ENCODE measurements at regions not wholly inside any gene's neighbourhood (a gene's known extent, or its start where the extent isn't known, plus 50 kb on each side); places are given as distances from the start of the nearest gene placed in this dataset.

DNA sequence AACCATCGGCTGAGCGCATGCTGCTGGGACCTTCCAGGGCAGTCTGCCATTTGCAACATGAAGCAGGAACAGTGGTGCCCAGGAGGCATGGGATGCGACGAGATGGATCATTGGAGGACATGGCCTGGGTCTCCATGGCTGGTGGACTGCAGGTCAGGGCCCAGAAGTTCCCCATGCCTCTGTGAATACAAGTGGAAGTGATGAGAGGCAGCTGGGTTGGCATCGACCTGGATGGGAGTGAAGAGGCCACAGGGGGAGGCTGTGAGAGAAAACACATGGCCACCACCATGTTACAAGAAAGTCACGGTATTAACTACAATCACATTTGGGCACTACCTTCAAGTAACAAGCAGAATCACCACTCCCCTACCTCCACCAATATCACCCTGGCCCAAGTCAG, 262.0 kb downstream of the FOXO1 start:
- TF ChIP-seq, protein P1, sequence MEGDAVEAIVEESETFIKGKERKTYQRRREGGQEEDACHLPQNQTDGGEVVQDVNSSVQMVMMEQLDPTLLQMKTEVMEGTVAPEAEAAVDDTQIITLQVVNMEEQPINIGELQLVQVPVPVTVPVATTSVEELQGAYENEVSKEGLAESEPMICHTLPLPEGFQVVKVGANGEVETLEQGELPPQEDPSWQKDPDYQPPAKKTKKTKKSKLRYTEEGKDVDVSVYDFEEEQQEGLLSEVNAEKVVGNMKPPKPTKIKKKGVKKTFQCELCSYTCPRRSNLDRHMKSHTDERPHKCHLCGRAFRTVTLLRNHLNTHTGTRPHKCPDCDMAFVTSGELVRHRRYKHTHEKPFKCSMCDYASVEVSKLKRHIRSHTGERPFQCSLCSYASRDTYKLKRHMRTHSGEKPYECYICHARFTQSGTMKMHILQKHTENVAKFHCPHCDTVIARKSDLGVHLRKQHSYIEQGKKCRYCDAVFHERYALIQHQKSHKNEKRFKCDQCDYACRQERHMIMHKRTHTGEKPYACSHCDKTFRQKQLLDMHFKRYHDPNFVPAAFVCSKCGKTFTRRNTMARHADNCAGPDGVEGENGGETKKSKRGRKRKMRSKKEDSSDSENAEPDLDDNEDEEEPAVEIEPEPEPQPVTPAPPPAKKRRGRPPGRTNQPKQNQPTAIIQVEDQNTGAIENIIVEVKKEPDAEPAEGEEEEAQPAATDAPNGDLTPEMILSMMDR (IDR thresholded peaks at IDR 0.05; ENCODE audit: partially characterized antibody, unreplicated experiment): no peak
- H3K27me3 Mint-ChIP-seq (ENCODE audit: unreplicated experiment): peaks cover 1% of the 10 kb centered on the region
- H3K27ac Mint-ChIP-seq (ENCODE audit: unreplicated experiment): no peak overlapping the region
- no peak for DNase-seq
- no peaks in the 10 kb centered on the region for H3K4me1 Mint-ChIP-seq (ENCODE audit: low read depth, unreplicated experiment)
- no peak overlapping the region for H3K4me3 Mint-ChIP-seq (ENCODE audit: unreplicated experiment)
- H3K36me3 Mint-ChIP-seq (ENCODE audit: unreplicated experiment): peaks cover 4% of the 10 kb centered on the region
- peaks cover 2% of the 10 kb centered on the region for H3K9me3 Mint-ChIP-seq (ENCODE audit: unreplicated experiment)

DNA sequence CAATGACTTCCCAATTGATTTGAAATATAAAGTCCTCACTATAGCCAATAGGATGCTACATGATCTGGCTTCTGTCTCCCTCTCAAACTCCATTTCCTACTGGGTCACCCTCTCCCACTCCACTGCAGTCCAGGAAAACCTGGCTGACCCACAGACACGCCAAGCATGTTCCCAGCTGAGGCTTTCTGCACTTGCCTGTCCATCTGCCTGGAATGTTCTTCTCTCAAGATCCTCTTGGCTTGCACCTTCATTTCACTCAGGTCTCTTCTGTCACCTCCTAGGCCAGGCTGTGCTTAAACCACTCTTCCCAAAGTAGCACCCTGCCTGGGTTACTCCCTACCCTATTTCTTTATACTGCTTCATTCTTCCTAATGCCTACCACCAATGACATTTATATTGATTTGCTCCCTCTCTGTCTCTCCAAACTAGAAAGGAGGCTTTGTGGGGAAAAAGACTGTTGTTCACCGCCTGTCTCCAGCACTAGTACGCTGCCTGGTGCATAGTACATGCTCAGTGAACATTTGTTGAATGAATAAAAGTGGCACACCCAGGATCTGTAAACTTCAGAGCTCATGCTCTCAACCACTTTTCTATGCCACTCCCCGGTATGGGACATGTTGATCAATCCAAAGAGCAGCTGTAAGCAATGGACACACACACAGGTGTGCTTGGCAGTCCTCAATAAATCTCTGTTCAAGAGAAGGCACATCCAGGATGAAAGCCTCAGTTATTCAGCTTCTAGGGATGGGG, 261.3 kb downstream of the FOXO1 start:
- TF ChIP-seq, protein P1 (IDR thresholded peaks at IDR 0.05; ENCODE audit: partially characterized antibody, unreplicated experiment): no peak
- Mint-ChIP-seq H3K36me3 (ENCODE audit: unreplicated experiment) (peaks cover 4% of the 10 kb centered on the region), H3K27me3 (ENCODE audit: unreplicated experiment) (peaks cover 1% of the 10 kb centered on the region), H3K4me3 (ENCODE audit: unreplicated experiment) (no peak overlapping the region), H3K9me3 (ENCODE audit: unreplicated experiment) (peaks cover 2% of the 10 kb centered on the region), H3K27ac (ENCODE audit: unreplicated experiment) (no peak overlapping the region), H3K4me1 (ENCODE audit: low read depth, unreplicated experiment) (no peaks in the 10 kb centered on the region)
- DNase-seq: no peak

DNA sequence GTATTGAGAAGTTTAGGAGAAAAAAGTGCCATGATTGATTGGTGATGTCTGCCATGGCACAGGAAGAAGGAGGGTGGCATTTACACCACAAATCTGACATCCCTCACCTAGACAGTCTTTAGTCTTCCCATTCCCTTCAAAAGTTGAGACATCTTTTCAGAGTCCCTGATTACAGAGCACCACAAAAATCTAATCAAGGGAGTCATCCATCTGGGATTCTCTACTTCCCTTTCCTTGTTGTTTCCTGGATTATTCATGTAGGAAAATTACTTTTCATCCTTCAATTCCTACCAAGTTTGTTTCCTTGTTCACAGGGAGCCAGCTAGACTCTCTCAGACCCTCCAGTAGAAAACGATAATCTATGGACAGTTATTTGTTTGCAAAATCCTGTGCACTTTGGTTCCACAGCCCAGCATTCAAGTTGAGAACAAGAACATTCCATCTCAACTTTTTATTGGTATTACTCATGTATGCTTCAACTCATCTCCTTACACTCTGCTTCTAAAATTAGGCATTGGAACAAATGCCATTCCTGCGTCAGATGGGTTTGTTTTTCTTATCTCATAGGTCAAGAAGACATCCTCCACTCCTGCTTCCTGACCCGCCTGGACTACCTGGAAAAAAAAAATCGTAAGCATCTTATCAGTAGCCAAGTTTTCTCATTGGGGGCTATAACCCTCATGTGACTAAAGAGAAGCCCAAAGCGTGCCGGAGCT, 259.9 kb downstream of the FOXO1 start:
- Mint-ChIP-seq H3K4me1 (ENCODE audit: low read depth, unreplicated experiment) (no peaks in the 10 kb centered on the region), H3K9me3 (ENCODE audit: unreplicated experiment) (peaks cover 2% of the 10 kb centered on the region), H3K27me3 (ENCODE audit: unreplicated experiment) (peaks cover 1% of the 10 kb centered on the region), H3K36me3 (ENCODE audit: unreplicated experiment) (peaks cover 4% of the 10 kb centered on the region), H3K4me3 (ENCODE audit: unreplicated experiment) (no peak overlapping the region), H3K27ac (ENCODE audit: unreplicated experiment) (no peak overlapping the region)
- TF ChIP-seq, protein P1 (IDR thresholded peaks at IDR 0.05; ENCODE audit: partially characterized antibody, unreplicated experiment): no peak
- no peak for DNase-seq

DNA sequence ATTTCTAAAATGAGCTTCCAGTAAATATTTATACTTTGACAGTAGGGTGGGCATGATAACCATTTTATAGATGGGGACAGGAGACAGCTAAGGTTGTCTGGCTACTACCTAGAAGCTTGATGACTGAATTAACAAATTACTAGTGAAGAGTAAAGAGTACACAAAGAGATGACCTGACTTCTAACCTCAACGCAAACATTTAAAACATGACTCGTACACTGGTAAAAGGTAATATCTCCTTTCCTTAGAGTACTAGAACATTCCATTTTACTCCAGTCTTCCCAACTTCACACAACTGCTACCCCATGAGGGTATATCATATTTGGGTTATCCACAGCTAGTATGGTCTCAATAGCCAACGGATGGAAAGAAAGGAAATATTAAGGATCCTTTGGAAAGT, 258.9 kb downstream of the FOXO1 start:
- H3K9me3 Mint-ChIP-seq (ENCODE audit: unreplicated experiment): peaks cover 2% of the 10 kb centered on the region
- H3K36me3 Mint-ChIP-seq (ENCODE audit: unreplicated experiment): peaks cover 4% of the 10 kb centered on the region
- no peaks in the 10 kb centered on the region for H3K27me3 Mint-ChIP-seq (ENCODE audit: unreplicated experiment)
- H3K4me1 Mint-ChIP-seq (ENCODE audit: low read depth, unreplicated experiment): no peaks in the 10 kb centered on the region
- no peak overlapping the region for H3K27ac Mint-ChIP-seq (ENCODE audit: unreplicated experiment)
- TF ChIP-seq, protein P1 (IDR thresholded peaks at IDR 0.05; ENCODE audit: partially characterized antibody, unreplicated experiment): no peak
- no peak for DNase-seq
- H3K4me3 Mint-ChIP-seq (ENCODE audit: unreplicated experiment): no peak overlapping the region

DNA sequence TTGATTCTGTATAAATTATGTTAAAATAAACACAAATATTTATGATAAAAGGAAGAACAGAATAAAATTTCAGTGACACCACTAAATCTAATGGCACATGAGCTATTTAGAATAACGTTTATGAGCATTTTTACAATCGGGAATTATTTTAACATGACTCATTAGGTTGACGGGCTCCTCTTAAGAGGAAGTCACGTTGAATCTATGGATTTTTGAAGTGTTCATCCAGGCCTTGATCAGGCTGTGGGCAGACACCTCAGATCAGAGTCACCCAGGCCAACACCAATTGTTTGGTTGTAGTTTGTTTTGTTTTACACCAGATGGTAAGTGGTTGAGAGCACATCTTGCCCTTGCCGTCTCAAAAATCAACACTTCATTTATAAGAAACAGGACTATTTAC, 257.8 kb downstream of the FOXO1 start:
- H3K27ac Mint-ChIP-seq (ENCODE audit: unreplicated experiment): no peak overlapping the region
- H3K4me3 Mint-ChIP-seq (ENCODE audit: unreplicated experiment): no peak overlapping the region
- TF ChIP-seq, protein P1 (IDR thresholded peaks at IDR 0.05; ENCODE audit: partially characterized antibody, unreplicated experiment): no peak
- H3K27me3 Mint-ChIP-seq (ENCODE audit: unreplicated experiment): no peaks in the 10 kb centered on the region
- H3K36me3 Mint-ChIP-seq (ENCODE audit: unreplicated experiment): peaks cover 4% of the 10 kb centered on the region
- DNase-seq: no peak
- H3K4me1 Mint-ChIP-seq (ENCODE audit: low read depth, unreplicated experiment): no peaks in the 10 kb centered on the region
- H3K9me3 Mint-ChIP-seq (ENCODE audit: unreplicated experiment): peaks cover 2% of the 10 kb centered on the region

Measured in glutamatergic neuron (in vitro differentiated cells).